ENCODE measurements at regions not wholly inside any gene's neighbourhood (a gene's known extent, or its start where the extent isn't known, plus 50 kb on each side); places are given as distances from the start of the nearest gene placed in this dataset.
"Not testable (repeated sequence)": the region's sequence is repeated elsewhere in the genome, so short reads cannot be mapped to it uniquely, and the experiment has no call there.

DNA sequence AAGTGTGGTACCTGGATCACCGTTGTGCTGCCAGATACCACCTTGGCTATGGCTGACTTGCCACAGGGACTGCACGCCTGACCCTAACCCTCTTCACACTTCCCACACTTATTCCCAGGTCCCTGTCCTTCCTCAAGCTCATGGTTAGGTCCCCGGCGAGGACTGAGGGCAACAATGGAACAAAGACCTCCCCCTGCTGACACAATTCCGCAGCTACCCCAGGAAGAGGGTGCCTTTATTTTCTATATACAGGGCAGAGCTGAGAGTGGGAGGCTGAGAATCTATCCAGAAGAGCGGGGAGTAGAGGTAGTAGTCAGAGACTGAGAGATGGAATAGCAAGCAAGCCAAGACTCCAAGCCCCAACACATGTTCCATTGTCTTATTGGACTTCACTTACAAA, 118.1 kb upstream of the SEM1 start:
- no peak for DNase-seq (ENCODE audit: low spot score)

DNA sequence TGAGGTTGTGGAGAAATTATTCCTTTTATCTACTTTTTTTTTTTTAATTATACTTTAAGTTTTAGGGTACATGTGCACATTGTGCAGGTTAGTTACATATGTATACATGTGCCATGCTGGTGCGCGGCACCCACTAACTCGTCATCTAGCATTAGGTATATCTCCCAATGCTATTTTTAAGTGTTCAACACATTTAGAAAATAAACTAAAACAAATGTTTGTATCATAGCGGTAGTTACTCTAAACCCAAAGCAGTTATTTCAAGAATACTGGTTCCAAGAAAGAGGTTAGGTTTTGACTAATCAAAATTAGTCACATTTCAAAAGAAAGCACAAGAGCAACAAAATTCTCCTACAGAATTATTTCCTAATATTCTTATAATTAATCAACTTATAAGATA, 119.5 kb upstream of the SEM1 start:
- DNase-seq (ENCODE audit: low spot score) = not testable (repeated sequence)

DNA sequence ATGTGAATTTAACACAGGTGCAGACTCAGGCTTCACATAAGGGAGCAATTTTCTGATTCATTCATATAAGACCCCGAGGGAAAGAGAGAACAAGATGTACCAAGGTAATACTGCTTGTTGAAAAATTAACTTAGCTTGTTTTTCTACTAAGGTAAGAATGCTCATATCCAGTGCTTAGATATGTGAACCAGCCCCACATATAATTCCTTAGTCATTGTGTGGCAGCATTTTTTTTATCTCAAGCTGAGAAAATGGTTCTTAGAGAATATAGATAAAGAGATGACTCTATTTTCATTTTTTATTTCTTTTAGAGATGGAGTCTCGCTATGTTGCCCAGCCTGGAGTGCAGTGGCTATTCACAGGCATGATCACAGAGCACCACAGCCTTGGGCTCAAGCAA, 121.8 kb upstream of the SEM1 start:
- no peak for DNase-seq (ENCODE audit: low spot score)

DNA sequence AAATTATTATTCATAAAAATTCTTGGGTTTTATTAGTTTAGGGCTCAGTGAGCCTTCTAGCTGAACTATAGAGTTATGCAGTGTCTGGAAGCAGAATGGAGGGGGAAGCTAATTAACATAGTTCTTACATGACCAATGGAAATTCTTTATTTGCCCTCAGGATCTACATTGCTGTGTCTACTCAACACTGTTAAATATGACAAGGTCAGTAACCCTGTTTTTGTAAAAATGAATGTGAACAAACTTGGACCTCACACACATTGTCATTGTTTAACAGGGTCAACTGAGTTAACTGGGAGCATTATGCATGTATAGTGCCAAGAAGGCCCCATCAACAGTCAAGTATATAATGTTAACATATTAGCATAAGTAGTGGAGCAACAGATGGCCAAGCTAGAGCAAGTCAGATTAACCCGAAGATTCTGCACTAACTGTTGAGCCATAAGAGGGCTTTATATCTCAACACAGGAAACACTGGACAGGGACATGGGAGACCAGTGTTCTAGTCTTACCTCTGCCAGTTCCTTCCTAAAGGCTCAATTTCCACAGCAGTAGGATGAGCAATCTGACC, 122.5 kb upstream of the SEM1 start:
- DNase-seq (ENCODE audit: low spot score) = no peak

DNA sequence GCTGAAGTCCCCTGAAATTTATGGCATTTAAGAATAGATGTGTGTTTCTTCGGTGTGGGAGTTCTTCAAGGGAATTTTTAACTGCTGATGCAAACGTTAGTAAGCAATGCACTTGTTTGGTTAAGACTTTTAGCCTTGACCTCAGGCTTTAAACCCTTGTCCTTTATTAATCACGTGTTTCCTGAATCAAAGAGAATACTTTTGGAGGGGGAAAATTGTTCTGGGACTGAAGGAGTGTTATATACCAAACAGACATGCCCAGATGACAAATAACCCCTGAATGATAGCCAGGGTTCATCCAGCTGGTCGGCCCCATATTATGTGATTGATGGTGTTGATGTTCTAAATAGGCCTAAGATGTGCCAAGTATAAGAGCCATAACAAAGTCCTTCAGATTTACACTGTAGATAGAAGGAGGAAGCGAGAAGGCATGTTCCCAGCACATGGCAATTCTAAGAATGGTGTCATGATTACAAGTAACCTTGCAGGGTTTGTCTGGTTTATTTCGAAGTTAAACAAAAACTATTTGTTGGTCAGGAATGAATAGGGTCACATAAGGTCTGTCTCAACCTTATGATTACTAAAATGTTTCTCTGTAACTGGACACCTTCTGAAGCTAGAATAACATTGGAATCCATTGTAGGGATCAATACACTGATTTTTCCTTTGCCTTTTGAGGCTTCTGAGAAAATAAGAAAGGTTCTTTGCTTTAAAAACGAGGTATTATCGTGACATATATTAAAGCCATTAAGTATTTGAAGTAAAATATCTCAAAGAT, 124.2 kb upstream of the SEM1 start:
- DNase-seq (ENCODE audit: low spot score) = peak; percentile 31

DNA sequence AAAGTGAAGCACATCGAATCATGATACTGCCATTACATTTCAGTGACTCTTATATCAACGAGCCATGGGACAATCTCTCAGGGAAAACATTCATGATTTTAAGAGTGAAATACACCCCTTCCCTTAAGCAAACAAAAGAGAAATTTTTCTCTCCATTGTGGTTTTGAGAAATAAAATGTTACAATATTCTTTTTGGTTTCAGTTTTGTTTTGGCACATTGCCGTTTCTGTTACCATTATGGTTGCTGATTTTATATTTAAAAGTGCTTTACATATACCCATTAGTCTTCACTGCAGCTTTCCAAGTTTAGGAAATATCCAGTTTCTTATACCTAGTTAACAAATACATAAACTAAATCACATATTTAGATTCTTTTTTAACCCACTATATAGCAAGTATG, 126.8 kb upstream of the SEM1 start:
- DNase-seq (ENCODE audit: low spot score) = no peak

DNA sequence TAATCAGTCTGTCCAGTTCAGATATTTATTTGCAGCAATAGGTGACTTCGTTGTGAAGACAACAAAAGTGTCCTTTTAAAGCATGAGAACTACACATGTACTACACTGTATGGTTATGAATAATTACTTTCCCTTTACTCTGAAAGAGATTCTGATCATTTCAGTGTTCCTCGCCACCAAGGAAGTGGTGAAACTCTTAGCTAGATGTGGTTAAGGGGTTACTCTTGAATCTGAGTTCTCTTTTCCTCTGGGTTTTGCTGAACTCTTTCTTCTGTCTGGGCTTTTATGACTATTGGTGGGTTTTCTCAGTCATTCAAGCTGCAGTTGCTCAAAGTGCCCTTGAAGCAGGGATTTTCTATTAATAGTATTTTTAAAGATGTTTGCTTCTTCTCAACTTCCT, 127.9 kb upstream of the SEM1 start:
- no peak for DNase-seq (ENCODE audit: low spot score)

DNA sequence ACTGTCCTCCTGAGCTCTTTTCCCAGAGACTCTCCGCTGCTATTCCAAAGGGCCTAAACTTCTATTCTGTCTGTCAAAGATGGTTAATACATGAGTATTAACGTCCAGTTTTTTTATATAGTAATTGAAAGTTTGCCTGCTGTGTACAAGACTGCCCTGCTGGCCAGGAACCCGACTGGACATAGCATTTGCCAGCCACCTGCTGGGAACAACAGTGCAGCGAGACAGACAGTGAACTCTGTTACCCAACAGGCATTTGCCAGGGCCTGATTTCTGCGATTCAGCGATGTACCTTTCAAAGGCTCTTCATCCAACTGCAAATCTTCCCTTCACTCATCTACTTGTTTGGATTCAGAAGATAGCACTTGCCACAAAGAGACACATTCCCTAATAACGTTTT, 128.8 kb upstream of the SEM1 start:
- DNase-seq (ENCODE audit: low spot score) = no peak

DNA sequence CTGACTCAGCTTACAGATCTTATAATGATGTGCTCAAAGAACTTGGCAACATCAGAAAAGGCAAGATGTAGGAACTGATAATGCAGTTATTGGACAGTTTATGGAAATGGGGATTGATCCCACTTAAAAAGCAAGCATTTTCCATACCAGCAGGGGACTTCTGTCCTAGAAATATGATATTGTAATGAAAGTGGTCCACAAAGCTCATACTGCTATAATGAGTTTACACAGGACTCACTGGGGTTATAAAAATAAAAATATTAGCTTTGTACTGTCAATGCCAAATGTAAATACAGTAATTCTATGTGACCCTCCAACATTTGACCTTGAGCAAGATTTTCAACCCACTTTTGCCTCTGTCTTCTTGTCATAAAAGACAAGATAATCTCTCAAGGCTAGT, 145.5 kb upstream of the SEM1 start:
- DNase-seq (ENCODE audit: low spot score) = no peak

DNA sequence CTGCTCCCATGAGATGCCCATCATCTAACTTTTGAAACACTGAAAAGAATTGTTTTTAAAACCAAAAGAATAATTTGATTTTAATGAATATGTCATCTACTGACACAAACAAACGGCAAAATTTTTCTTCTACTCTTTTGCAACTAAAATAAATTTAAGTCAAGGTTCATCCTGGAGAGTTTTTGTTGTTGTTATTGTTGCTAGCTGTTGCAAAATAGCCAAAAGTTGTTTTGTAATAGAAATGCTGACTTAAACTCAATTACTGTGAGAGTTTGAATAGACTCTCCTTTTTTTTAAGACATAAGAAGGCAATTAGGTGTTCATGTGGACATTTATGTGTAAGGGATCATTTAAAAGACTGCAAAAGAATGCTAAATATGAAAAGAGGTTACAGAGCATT, 146.0 kb upstream of the SEM1 start:
- no peak for DNase-seq (ENCODE audit: low spot score)

DNA sequence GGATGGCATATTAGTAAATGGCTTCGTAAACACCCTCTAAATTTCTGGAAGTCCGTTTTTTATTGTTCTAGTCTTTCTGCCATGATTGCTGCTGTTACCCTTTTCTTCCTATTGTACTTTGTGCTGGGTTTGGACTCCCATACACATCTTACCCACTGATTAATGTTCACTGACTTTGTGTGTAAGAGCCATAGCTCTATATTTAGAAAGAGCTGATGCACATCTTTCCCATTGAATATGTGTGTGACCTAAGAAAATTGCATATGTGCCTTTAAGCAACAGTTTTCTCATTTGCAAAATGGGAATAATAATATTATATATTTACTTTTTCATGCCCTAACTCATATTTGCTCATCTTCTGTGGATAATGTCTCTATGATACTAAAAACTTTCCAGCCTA, 135.8 kb upstream of the DLX6 start:
- DNase-seq (ENCODE audit: low spot score) = no peak

DNA sequence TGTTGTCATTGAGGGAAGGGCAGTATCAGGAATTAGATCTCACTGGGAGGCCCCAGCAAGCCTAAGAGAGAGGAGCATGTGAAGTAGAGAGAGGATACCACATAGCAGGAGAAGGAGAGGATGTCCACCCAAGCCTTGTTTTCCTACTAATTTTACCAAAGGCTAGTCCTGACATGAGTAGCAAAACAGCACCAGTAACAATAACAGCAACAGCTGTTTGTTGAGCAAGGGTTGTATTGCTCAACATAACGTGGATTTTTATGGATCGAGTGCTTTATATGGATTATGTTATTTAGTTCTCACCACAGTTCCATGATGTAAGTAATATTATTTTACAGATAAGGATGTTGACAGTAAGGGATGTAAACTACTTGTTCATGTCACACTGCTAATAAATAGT, 135.2 kb upstream of the DLX6 start:
- DNase-seq (ENCODE audit: low spot score) = no peak

DNA sequence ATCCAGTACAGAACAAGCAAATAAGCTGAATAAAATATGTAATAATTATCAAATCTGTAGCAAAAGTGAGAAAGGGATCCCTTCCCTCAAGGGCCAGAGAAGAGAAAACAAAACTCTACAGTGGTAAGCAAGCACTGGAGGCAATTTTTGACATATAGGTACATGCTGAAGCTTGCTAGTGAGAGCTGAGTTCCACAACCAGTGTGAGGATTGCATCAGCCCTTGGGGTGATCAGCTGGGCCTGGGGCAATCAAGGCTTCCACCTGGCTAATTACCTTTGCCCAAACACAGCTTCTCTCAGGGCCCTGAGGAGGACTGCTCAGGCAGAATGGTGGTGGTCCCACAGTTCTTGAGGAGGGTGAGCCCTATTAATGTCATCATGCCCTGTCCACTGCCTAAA, 134.4 kb upstream of the DLX6 start:
- DNase-seq (ENCODE audit: low spot score) = no peak

DNA sequence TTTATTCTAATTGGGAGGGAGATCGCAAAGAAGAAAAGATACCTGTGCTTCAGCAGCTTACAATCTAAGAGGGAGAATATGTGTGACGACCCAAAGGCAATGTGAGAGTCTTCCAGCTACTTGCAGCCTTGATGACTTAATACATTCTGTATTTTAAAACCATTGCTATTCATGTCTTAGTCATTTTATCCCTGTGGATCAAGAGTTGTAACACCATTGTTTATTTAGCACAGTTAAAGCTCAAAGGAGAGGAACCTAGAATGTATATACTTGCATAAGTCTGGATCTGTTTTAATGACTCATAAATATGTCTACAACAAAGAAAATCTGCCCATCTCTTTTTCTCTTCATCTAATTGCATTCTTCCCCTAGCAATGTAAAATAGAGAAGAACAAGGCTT, 117.9 kb upstream of the DLX6 start:
- no peak for DNase-seq (ENCODE audit: low spot score)

DNA sequence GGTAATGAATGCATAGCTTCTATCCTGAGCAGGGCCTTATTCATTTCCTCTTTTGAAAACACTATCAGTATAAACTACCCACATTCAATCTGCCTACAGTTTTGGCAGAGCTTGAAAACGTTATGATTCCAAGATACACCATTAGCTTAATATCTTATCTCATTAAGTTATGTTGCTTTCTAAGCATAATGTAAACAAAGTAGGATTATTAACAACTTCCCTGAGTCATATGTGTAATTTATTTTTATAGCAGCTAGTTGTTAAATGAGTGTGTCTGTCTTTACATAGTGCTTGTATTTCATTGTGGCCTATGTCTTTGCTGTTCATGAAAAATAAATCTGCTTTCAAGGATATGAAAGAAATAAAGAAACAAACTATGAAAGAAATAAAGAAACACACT, 106.2 kb upstream of the DLX6 start:
- no peak for DNase-seq (ENCODE audit: low spot score)

DNA sequence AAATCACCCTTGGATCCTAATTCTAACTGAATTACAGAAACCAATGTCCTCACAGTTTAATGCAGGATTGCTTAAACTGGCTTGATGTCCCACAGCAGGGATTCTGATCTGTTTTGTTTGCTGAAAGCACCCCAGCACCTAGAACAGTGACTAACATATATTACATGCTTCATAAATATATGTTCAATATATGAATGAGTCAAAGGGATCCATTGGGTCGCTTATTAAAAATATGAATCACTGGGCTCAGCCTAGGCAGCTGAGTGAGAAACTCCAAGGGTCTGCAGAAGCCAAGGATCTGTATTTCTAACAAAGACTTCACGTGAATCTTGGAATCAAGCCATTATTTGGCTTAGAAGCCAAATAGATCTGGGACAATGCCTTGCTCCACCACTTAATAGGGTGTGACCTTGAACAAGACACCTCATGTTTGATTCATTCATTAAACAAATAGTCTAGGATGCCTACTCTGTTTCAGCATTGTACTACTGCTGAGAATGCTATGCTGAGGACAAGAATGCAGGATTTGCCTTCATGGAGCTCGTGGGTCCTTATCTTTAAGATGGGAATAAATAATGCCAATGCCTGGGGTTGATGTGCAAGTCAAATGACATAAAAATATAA, 103.4 kb upstream of the DLX6 start:
- no peak for DNase-seq (ENCODE audit: low spot score)

DNA sequence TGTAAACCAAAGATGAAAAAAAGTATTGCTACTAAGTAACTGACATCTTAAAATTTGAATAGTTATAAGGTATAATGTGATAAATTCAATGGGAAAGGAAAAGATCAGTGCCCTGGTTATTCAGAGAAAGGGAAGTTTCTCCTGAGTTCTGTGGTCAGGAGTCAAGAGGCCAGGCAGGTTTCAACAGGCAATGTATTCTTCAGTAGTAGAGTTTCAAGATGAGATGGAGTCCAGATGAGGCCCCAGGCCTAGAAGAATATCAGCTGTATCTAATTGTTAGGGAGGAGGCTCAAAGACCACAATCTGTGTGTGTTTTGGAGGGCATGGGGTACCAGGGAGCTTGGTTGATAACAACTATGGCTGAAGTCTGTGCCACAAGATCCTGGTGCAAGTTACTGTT, 101.4 kb upstream of the DLX6 start:
- DNase-seq (ENCODE audit: low spot score) = no peak

DNA sequence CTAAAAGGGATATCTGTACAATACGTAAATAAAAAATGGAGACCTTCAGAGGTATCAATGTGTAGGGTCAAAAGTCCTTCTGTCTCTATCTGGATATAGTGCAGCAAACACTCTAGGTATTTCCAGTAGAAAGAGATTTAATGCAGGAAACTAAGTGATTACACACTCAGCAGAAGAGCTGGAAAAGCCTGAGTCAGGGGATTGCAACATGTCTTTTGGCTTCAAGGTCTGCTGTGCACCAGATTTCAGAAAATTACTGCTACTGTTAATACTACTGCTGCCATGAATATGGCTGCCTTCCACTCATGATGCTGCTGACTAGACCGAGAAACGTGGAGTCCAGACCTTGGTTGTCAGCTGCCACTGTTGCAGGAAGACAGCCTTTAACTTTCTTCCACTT, 94.9 kb upstream of the DLX6 start:
- no peak for DNase-seq (ENCODE audit: low spot score)

DNA sequence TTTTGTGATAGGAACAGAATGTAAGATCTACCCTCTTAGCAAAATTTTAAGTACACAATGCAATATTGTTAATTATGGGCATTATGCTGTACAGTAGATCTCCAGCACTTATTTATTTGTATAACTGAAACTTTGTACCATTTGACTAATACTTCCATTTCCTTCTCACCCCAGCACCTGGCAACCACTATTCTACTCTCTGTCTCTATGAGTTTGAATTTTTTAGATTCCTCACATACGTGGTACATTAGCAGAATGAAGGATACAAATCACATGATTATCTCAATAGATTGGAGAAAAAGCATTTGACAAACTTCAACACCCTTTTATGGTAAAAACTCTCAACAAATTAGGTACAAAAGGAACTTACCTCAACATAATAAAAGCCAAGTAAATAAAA, 90.3 kb upstream of the DLX6 start:
- DNase-seq (ENCODE audit: low spot score) = no peak

DNA sequence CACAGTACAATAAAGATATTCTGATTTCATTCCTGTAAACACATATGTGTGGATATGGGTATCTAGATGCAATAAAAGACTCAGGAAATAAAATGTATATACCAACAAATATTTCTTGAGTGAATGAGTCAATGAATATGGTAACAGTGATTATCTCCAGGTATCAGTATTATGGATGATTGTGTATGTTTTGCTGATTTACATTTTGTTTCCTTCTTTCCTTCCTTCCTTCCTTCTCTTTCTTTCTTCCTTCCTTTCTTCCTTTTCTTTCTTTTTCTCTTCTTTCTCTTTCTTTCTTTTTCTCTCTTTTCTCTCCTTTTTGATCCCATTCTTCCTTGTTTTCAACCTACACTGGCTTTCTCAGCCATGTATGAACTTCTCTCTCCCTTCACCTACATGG, 85.3 kb upstream of the DLX6 start:
- no peak for DNase-seq (ENCODE audit: low spot score)

DNA sequence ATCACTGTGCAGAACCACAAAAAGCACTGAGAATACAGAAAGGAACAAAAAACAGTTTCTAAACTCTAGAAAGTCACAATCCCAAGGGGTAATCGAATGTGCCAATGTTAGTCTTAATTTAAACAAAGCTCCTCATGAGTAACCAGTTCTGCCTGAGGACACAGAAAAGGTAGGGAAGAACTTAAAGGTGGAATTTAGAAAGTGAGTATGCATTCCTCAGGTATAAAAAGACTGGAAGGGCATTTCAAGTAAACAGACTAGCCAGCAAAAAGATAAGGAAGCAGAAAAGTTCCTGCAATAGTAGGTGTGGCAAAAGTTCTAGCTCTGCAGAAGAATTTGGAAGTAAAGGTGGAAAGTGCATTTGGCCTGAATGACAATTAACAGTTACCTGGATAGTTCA, 84.6 kb upstream of the DLX6 start:
- no peak for DNase-seq (ENCODE audit: low spot score)

DNA sequence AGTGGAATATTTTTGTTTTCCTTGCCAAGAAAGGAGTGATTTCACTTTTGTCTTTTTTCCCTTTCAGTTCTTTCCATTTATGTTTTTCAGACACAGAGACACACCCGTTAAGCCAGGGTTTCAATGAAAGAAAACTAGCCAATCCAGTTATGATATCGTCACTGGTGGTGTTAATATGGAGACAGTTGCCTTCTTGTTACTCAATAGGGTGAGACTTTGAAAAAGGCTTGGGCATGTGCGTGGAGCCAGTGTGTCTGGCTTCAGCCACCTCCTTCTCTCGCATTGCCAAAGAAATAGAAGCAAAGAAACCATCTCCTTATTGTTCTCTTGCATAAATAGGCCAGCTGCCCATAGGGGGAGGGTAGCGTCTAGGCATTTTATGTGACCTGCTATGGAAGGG, 84.1 kb upstream of the DLX6 start:
- no peak for DNase-seq (ENCODE audit: low spot score)

DNA sequence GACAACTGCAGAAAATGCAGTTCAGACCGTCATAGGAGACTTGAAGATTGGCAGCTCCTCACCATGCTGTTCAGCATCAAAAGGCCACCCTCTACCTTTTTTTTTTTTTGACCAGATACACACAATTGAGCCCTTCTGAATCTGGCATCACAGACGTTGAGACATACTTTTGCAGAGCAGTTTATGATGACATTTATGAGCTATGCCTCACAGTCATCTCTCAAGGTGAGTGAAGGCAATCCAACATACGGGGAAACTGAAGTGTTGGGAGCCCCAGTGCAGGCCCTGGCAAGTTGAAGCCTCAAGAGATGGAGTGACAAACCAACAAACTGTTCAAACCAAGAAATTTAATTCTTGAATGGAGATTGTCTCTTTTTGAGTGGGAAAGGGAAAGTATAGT, 83.6 kb upstream of the DLX6 start:
- DNase-seq (ENCODE audit: low spot score) = no peak

DNA sequence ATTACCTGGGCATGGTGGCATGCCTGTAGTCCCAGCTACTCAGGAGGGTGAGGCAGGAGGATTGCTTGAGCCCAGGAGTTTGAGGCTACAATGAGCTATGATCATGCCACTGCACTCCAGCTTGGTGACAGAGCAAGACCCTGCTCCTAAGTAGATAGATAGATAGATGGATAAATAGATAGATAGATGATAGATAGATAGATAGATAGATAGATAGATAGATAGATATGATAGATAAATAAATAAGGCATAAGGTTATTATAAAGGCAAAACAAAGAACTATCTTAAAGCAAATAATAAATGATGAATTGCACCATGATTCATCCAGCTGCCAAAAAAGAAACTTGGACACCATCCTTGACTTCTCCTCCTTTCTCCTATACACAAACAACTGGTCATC, 82.0 kb upstream of the DLX6 start:
- not testable (repeated sequence) for DNase-seq (ENCODE audit: low spot score)
